GM21447 (cell line): ENCODE measurements at regions not wholly inside any gene's neighbourhood (a gene's known extent, or its start where the extent isn't known, plus 50 kb on each side); places are given as distances from the start of the nearest gene placed in this dataset.

Experiments used
- ATAC-seq: cut with Tn5 transposase; IDR thresholded peaks from one replicate; pipeline ENCODE4 v1.9.1; 2021; ENCODE audit not compliant: unreplicated experiment

DNA sequence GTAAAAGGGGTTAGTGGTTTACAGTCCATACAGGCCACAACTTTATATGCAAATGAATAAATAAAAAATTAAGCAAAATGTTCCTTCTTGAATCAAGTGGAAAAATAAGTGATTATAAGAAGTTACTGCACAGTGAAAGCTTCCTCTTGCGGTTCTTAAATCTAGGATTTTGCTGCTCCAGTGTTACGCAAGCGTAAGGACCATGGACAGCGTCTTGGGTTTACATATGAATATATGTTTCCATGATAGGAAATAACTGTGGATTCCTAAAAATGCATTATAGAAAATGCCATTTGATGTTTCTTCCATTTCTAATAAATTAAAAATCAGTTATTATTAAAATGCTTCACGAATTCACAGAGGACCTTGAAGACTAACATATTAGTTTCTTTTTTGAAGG, 176.6 kb upstream of the POU3F2 start:
- ATAC-seq: no peak

DNA sequence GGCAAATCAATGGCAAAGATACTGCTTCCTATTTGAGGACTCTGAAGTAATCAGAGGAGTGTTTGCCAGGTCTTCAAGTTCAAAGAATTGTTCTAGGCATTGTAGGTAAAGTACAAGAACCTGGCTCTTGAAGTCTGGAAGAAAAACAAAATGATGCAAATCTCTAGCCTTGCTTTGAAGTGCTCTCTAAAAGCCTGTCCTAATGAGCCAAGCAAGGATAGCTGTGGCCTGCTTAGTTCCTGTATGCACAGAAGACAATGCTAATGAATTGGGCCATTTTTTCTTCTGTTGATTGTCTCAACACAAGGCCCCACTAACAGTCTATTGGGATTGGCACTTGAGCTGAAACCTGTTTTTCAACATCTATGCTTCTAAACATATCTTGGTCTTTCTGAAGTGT, 165.0 kb upstream of the POU3F2 start:
- ATAC-seq: no peak

DNA sequence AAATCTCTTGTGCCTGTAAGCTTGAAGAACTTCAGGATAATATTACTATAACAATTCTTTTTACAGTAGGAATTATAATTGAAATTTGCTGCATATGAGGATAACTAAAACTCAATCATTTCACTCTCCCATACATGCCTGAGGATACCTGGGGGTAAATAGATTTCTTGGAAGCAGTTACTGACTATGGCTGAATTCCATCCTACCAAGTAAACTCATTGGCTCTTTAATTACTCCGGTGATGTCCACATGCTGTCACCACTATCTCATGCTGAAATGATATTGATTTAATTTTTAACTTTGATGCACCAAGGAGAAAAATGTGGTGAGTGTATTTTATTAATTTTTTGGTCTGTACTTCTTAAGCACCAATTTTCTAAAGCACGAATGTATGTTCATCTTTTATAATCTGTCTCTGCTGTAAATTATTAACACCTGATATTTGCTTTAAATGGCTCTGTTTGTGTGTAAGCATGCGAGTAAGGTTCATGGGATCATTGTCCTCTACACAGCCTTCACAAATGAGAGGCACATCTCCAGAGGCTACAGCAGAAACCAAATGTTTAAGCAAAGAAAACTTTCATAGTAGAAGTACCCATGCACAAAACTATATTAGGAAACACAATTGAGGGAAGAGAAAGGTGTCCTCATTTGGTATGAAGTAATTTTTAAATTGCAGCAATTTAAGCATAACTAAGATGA, 164.2 kb upstream of the POU3F2 start:
- no peak for ATAC-seq

DNA sequence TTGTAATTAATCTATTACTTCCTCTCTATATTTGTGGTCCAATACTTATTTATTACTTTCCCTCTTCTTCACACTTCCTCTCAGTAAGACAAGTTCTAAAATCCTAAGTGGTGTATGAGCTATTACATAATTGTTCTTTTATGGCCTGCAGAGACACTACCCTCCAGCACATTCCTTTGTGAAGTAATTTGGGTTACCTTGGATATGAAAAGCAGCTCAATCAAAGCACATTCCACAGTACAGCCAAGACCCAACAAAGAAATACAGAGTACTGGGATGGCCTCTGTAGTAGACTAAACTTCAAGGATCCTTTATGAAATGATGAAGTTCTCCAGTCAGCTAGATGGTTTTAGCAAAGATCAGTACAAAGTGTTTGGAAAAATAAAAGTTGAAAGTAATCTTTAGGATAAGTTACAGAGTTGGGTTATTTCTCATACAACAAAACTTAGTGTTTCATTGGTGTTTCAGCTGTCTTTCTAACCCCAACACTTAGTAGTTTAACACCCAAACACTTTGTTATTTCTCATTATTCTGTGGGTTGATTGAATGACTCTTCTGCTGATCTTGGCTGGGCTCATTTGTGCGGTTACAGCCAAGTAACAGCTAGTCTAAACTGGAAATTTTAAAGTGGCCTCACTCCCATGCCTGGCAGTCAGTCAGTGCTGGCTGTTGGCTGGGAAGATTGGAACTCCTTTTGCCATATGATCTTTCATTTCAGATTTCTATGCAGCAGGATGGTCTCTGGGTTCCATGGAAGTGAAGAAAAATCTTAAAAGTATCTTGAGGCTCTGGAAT, 161.5 kb upstream of the POU3F2 start:
- ATAC-seq: no peak

DNA sequence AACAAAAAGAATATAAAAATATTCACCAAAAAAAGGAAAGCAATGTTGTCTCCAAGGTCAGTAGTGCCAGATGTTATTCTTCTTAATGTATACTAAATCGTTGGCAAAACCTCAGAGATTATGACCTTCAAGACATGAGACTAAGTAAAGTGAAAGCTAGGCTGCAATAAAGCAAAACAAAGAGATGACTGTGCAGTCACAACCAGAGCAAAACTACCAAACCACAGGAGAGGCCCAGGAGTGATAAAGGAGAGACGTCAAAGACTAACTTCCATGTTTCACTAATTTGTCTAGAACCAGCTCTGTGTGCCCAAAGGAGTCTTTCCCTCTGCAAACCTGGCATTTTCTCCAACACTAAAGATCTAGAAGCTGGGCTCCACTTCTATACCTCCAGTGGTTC, 155.9 kb upstream of the POU3F2 start:
- peak; percentile 65 for ATAC-seq

DNA sequence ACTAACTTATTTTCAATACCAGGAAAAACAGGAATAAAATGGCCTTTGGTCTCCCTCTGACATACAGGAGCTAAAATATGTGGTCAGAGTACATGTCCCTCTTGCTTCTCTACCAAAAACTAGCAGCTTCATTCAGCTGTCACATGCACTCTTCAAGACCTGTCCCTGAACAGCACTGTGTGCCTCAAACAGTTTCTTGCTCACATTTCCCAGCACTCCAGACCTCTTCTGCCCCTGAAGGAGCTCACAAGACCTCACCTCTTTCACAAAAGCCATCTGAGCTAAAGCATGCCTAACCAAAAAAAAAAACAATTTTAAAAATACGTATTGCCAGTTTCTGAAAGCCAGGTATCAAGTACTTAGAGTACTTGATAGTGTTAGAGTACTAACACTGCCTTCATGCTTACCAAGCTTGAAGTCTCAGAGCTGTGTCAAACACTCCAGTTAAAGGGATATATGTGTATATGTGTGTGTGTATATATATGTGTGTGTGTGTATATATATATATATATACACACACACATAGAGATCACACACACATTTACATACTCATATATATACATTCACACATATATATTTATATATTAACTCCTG, 148.3 kb upstream of the POU3F2 start:
- no peak for ATAC-seq

DNA sequence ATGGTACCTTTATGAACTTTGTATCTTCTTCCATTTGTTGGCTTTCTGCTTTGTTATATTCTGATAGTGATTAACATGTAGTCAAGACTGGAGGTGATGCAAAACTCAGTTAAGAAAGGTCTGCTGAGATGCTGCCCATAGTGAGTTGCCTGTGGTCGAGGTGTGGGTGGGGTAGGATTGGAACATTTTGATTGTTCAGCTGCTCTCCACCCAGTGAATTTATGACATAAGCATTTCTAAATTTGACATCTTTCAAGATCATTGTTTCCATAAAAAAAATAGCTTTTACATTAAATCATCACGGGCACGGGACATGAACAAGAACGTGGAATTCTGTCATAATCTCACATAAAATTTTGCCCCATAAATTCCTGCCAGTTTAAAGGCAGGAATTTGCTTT, 146.6 kb upstream of the POU3F2 start:
- no peak for ATAC-seq

DNA sequence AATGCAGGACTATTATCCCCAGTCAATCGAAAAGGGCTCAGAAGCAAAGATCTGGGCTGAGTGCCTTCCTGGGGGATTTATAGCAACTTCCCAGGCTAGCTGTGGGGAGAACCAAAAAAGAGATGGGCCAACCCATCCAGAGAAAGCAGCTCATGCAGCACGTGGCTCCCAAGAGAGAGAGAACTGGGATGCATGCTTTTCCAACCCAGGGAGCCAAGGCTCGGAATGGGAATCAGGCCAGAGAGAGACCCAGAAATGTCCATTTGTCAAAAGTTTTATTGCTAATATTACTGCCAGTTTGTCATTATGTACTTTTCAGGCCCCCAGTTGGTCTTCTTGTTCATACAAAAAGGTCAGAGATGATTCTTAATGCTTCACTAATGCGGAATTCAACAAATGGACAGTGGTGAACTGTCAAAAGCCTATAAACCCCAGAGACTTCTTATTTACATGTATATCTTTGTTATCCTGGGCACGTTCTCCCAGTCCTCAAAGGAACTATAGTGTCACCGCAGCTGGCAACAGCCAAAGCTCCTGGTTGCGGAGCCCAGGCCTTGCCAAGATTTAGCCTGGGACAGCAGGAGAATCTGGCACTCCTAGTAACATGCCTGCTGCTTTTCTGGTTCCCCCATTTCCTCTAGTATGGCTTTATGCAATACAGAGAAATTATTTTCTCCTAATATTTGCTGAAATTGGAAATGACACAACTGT, 139.1 kb upstream of the POU3F2 start:
- no peak for ATAC-seq

DNA sequence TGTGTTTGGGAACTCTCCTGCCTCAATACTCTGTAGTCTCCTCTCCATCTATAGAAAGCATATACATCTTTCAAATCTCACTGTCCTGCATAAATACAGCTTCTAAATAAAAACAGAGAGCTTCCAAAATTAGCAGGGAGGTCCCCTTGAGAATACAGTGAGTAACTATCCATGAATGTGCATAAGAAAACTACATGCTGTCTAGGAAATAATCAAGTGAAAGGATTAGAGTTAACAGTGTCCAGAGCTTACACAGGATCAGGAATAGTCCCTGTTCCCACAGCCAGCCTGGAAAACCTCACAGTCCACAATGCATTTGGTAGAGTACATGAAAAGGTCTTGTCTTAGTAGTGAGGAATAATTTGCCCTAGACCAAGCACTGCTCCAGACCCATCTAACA, 123.0 kb upstream of the POU3F2 start:
- no peak for ATAC-seq

DNA sequence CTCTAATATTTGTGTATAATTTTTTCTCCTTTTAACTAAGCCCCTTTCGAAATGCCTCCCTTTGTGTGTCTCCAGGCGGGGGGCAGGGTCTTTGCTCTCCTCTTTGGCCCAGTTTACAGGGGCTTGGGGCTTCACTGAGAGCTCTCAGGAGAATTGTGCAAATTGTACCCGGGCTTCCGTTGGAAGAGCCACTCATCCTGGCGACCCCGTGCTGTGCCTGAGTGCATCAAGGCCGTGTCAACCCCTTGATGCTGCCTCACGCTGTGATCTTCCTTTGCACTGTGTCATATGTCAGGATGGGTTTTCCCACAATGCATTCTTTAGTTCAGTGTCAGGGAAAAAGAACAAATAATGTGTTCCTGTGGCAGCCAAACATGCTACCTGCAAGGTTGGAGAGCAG, 118.0 kb upstream of the POU3F2 start:
- ATAC-seq: no peak

DNA sequence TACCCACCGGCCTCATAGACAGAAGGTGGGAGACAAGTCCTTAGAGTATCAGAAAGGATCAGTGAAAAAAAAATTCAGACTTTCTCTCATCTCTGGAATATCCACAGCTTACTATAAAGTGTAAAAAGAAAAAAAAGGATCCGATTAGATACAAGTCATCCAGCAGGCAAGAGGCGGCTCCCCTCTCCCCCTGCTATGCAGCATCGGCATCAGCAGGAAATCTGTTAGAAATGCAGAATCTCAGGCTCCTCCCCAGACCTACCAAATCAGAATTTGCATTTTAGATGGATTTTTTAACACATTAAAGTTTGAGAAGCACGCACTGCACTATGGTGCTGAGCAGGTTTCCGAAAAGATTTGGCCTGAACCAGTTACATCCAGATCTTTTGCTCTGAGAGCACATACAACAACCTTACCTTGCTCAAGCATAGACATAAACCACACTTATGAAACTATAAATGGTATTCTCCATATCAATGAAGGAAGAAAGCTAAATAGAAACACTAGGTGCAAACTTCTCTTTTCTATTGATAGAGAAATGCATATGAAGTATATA, 117.0 kb upstream of the POU3F2 start:
- ATAC-seq: no peak

DNA sequence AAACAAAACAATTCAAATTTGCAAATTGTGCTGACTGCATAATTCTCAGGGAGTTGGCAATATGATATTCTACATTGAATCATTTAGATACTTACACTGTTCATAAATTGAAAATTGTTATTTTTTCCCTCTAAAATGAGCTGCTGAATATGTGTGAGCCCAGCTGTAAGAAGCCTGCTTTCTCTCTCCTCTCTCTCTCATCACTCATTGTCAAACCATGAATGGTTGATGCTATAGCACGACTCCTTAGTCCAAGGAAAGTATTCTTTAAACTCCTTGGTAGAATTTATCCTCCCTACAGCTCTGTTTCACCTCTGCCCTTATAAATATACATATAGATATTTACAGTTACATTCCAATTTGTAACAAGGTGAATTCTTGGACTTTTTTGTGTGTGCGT, 116.4 kb upstream of the POU3F2 start:
- ATAC-seq: no peak

DNA sequence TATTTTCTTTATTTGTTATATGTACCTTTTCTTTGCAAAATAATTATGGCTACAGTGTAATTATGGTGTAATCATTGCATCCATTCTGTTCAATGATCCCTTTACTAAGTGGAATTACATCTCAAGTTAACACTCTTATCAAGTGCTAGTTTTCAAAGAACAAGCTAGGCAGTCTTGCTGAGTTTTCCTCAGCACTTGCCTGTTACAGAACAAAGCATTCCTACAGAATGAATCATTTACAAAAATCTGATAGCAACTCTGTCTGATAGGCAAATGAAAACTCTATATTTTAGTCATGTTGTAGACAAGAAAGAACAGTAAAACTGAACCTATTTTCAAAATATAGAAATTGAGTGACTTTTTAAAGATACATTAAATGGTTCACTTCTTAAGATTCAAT, 109.8 kb upstream of the POU3F2 start:
- no peak for ATAC-seq

DNA sequence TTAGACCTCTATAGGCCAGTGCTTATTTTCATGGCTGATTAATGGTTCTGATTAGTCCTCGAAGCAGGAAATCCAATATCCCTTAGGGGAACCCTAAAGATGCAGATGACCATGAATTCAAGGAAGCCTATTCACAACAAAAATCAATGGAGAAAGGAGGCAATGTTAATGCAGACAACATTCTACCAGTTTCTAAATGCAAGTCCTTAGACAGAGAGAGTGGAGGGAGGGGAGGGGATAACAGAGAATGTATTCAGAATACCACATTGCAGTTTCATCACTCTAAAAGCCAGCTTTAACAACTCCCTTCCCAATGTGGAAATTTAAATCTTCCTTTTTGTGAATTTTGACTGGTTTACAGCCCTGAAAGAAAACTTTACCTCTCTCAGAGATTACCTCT, 87.1 kb upstream of the POU3F2 start:
- no peak for ATAC-seq

DNA sequence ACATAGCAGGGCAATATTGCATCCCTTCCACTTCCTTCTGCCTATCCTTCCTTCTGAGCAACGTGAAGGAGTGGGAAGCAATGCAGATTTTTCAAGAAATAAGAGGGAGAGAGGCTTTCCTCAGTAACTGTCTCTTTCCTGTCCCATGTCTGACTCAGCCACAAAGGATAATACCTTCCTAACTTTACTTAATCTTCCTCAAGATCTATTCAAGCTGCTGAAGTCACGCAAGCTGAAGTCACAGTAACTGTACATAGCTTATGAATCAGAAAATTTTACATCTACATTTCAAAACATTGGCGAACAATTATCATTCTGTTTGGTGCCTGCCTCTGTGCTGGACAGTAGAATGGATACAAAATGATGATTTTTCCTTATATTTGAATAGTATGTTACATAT, 86.4 kb upstream of the POU3F2 start:
- ATAC-seq: no peak

DNA sequence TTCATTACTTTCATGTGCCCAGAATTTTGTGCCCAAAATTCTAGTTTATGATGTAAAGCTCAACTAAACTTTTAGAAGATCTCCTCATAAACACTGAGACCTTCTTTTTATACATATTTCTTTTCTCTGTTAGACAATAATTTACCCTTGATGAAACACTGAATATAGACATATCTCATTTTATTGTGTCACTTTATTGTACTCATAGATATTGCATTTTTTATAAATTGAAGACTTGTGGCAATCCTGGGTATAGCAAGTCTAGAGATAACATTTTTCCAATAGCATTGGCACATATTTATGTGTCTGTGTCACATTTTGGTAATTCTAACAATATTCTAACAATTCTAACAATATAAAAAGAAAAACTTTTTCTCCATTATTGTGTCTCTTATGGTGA, 74.9 kb upstream of the POU3F2 start:
- ATAC-seq: no peak

DNA sequence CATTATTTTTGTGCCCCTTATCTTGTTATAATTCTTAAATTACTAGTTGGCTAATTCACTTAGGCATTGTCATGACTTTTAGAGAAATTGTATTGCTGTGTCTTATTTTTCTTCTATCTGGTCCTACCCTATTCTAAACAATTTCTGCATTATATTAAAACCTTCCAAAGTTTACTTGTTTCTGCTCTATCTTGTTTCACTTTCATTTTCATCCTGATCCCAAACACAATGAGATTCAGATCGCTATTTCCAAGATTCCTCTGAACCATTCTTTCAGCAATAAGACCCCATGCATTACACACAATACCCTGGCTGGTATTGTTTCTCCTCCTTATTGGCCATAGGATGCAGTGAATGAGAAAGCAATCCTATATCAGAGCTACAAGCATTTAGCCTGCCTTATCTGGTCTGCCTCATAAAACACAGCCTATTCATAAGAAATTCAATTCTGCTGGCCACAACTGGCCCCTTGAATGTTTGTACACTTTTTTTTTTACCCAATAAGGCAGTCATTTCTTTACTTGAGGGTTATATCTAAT, 69.9 kb upstream of the POU3F2 start:
- ATAC-seq: no peak

DNA sequence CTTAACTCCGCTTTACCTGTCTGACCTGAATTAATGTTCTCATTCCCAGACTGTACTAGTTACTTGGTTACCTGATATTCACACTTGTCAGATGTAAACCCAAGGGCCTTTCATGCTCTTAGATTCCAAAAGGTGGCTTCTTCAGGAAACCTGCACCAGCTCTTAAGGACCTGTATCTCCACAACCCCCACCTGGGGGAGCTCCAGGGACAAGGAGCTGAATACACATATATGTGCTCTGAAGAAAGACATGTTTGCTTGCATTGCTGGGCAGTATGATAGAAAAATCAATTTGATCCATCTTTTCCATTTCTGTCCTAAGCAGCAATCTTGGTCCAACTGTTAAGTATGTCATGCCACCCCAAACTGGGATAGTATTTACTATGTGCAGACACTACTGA, 64.8 kb upstream of the POU3F2 start:
- no peak for ATAC-seq

DNA sequence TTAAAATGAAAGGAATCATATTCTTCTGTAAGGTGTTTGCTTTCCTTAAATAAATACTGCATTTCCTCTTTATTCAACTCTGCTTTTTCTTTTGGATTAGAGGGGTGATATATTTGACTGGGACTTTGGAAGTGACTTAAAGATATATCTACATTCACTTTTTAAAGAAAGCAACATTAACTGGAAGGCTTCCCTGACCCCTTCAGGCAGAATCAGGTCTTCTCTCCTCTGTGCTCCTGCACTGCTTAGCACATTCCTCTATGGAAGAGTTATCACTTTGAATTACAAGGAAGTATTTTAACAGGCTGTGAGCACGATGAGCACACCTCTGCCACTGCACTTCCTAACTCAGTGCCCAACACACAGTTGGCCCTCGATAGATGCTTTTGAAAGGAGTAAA, 59.2 kb upstream of the POU3F2 start:
- no peak for ATAC-seq

DNA sequence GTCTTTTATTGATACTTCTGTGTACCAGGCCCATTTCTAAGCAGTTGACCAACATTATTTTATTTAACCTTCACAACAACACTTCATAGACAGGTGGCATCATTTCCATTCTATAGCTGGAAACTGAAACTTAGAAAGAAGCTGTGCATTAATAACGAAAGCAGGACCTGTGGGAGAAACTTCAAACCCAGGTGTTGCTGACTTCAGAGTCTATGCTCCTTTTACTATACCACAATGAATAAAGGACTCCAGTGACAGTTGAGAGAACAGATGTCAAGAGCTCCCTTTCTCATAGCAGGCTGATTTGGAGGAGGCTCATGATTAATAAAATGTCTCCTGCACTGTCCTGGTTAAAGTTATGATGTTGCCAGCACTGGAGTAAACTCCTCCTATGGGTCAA, 56.6 kb upstream of the POU3F2 start:
- ATAC-seq: peak; percentile 100

DNA sequence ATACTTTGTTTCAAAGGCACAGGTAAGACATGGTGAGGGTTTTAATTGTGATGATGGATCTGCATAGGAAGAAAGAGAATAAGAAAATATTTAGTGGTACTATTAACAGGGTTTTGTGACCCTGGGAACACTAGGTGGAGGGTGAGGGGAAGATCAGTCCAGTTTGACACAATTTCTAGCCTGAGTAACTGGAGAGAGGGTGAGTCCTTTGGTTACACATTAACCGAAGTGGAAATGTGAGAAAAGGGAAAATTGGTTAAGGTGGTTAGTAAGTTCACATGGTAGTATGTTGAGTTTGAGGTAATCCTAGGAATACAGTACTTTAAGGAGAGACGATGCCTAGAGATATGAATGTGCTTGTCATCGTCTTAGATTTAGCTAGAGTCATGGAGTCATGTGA, 54.8 kb upstream of the POU3F2 start:
- no peak for ATAC-seq
